ENCODE measurements at regions not wholly inside any gene's neighbourhood (a gene's known extent, or its start where the extent isn't known, plus 50 kb on each side); places are given as distances from the start of the nearest gene placed in this dataset.

- no peak overlapping the region for H3K4me3 ChIP-seq (ENCODE audit: control insufficient read depth, low read depth, low read length)
- no peak for DNase-seq (ENCODE audit: low read depth)
- TF ChIP-seq, protein P1, sequence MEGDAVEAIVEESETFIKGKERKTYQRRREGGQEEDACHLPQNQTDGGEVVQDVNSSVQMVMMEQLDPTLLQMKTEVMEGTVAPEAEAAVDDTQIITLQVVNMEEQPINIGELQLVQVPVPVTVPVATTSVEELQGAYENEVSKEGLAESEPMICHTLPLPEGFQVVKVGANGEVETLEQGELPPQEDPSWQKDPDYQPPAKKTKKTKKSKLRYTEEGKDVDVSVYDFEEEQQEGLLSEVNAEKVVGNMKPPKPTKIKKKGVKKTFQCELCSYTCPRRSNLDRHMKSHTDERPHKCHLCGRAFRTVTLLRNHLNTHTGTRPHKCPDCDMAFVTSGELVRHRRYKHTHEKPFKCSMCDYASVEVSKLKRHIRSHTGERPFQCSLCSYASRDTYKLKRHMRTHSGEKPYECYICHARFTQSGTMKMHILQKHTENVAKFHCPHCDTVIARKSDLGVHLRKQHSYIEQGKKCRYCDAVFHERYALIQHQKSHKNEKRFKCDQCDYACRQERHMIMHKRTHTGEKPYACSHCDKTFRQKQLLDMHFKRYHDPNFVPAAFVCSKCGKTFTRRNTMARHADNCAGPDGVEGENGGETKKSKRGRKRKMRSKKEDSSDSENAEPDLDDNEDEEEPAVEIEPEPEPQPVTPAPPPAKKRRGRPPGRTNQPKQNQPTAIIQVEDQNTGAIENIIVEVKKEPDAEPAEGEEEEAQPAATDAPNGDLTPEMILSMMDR (conservative IDR thresholded peaks at IDR 0.05; ENCODE audit: control insufficient read depth, insufficient read depth, low read depth, low read length), result no peak
Measured at GRCh38 chr10:113219446-113219845, 269.4 kb downstream of the TCF7L2 start.

DNA sequence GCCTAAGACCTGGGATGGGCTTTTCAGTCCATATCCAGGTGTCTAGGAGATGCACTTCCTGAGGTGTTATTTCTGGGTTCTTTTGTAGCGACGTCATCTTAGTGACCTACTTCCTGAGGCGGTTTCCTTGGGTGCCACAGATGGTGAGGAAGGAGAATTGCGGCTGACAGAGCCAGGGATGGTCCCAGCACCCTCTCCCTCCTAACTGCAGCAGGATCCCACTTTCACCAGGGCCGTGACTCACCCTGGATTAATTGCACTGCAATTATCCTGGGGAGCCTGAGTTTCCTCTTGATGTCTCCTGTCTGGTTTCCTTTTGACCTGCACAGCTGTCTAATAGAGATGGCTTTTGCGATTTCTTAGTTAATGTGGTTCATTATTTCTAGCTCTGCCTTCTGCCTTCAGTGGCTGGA lies 271.7 kb downstream of the TCF7L2 start:
- no peak overlapping the region for H3K4me3 ChIP-seq (ENCODE audit: control insufficient read depth, low read depth, low read length)
- TF ChIP-seq, protein P1 (conservative IDR thresholded peaks at IDR 0.05; ENCODE audit: control insufficient read depth, insufficient read depth, low read depth, low read length), result no peak
- DNase-seq (ENCODE audit: low read depth), result peak; percentile 5

DNA sequence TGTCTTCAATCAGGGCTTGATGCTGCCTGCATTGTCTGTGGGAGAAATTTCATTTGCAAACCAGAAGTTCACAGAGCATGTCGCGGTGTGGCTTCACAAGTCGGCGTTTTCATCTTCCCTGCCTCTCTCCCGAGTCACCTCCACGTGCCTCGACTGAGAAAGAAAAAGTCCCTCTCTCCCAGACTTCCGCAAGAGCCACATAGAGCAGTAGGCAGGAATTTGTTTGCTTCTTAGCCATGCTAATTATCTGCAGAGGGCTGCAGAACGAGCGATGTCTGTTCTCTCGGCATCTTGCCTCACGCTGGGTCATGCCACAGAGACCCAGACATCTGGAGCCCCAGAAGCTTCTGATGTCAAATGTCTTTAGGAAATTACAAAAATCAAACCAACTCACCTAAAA lies 272.2 kb downstream of the TCF7L2 start:
- no peak for DNase-seq (ENCODE audit: low read depth)
- TF ChIP-seq, protein P1 (conservative IDR thresholded peaks at IDR 0.05; ENCODE audit: control insufficient read depth, insufficient read depth, low read depth, low read length), result no peak
- no peak overlapping the region for H3K4me3 ChIP-seq (ENCODE audit: control insufficient read depth, low read depth, low read length)

DNA sequence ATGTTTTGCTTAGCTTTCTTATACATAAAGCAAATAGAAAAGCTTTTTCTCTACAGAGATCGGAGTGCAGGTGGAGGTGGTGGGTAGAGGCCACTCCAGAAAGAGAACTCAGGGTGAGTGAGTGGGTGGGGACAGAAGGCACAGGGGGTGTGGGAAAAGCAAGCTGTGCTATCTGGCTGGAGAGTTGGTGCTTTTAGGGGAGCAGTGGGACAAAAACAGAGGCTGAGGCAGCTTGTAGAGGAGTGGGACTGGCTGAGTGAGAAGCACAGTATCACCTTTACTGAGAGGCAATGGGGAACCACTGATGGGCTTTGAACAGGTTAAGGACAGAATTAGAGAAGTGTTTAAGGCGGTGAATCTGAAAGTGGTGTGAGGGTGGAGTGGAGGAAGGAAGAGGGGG lies 275.3 kb downstream of the TCF7L2 start:
- TF ChIP-seq, protein P1 (conservative IDR thresholded peaks at IDR 0.05; ENCODE audit: control insufficient read depth, insufficient read depth, low read depth, low read length), result no peak
- DNase-seq (ENCODE audit: low read depth), result no peak
- no peak overlapping the region for H3K4me3 ChIP-seq (ENCODE audit: control insufficient read depth, low read depth, low read length)

DNA sequence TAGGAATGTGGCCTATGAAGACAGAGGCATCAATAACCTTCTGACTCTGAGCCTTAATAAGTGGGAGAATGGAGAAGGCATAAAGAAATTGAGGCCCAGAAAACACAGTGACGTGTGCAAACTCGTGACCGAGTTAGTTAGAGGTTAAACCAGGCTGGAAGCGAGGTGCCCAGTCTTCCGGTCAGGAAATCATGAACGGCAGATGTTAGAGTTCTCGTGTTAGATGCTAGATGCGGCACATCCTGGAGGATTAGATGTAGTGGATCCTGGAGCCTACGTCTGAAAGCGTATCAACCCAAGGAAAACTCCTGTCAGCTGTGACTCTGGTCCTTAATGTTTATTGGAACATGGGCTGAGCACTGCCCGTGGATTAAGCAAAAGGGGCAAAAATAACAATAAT lies 275.9 kb downstream of the TCF7L2 start:
- no peak for DNase-seq (ENCODE audit: low read depth)
- TF ChIP-seq, protein P1 (conservative IDR thresholded peaks at IDR 0.05; ENCODE audit: control insufficient read depth, insufficient read depth, low read depth, low read length), result no peak

GRCh38 chr10:113226399-113226798 lies 276.4 kb downstream of the TCF7L2 start:
- H3K4me3 ChIP-seq (ENCODE audit: control insufficient read depth, low read depth, low read length), result no peak overlapping the region
- DNase-seq (ENCODE audit: low read depth), result no peak

More for the DNA sequence above, 275.9 kb downstream of the TCF7L2 start:
- no peak overlapping the region for H3K4me3 ChIP-seq (ENCODE audit: control insufficient read depth, low read depth, low read length)

More at GRCh38 chr10:113226399-113226798, 276.4 kb downstream of the TCF7L2 start:
- TF ChIP-seq, protein P1 (conservative IDR thresholded peaks at IDR 0.05; ENCODE audit: control insufficient read depth, insufficient read depth, low read depth, low read length), result no peak

Measured in fibroblast of mammary gland (primary cell).